ENCODE measurements at regions not wholly inside any gene's neighbourhood (a gene's known extent, or its start where the extent isn't known, plus 50 kb on each side); places are given as distances from the start of the nearest gene placed in this dataset.

DNA sequence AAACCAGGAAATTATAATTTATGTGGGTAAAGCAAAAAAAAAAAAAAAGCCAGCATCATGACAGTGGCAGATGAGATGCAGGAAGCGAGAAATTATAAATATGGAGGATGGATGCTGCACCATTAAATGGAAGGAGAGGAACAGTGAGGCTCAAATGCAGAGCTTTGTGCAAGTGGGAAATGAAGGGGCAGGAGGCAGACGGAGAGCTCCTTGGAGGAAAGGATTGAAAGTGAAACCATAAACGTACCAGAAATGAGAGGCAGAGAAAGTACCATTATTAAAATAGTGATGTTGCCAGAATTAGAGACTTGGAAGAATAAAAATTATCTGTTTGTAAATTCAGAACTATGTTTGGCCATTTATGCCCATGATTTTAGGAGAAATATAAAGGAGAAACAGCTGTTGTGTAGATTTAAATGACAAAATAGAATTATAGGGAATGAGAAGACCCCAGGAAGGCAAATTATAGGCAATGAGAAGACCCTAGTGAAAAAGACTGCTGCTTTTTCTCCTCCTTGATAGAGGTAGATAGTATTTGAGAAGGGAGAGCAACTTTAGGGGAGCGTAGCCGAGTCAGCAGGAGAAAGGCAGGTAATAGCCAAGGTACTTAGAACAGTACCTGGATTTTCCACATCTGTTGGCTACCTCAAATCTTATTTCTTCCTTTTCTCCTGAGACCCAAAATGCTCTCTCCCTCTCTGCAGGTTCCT lies 341.0 kb upstream of the CD180 start:
- Histone ChIP-seq H3K9me2 (no peaks in the 10 kb centered on the region), H3F3A (replicated peaks; ENCODE audit: insufficient read depth) (no peaks in the 10 kb centered on the region), H3K9ac (no peak overlapping the region), H2AFZ (ENCODE audit: low read depth) (no peak overlapping the region), H3K4me1 (ENCODE audit: control insufficient read depth in 1 of 2, insufficient read depth in 2 of 2, low read depth in 1 of 2, low read length in 1 of 2) (no peaks in the 10 kb centered on the region), H3K9me3 (no peaks in the 10 kb centered on the region), H4K20me1 (ENCODE audit: insufficient read depth) (no peaks in the 10 kb centered on the region), H3K79me2 (ENCODE audit: insufficient read depth) (no peaks in the 10 kb centered on the region), H3K27me3 (ENCODE audit: insufficient read depth) (no peaks in the 10 kb centered on the region), H3K27ac (ENCODE audit: low read depth in 2 of 2, low read length in 1 of 2) (no peak overlapping the region), H3K4me2 (no peak overlapping the region; the same call in 1 of the 2 replicates), H3K36me3 (replicated peaks in 1 of 2; ENCODE audit: control insufficient read depth in 1 of 2, insufficient read depth in 2 of 2, low read length in 1 of 2) (no peaks in the 10 kb centered on the region), H3K4me3 (ENCODE audit: low read depth in 2 of 2, low read length in 1 of 2) (peak overlapping the region in 1 of 2 experiments; percentile 27; a peak in 2 of 4 replicates)
- no peak for DNase-seq
- CTCF ChIA-PET = no interaction called here
- 63% methylated on average over 5 of the region's 5 CpGs for whole genome bisulfite sequencing (ENCODE audit: low lambda C conversion rate)
- no peak for TF ChIP-seq RXRA (IDR thresholded peaks at IDR 0.05; ENCODE audit: borderline replicate concordance, low read depth)
- TF ChIP-seq SMC3 (IDR thresholded peaks at IDR 0.05; ENCODE audit: low read depth, low read length) = no peak
- POLR2A ChIA-PET = no interaction called here

- Histone ChIP-seq H3K9me2 (no peaks in the 10 kb centered on the region), H2AFZ (ENCODE audit: low read depth) (no peak overlapping the region), H3F3A (replicated peaks; ENCODE audit: insufficient read depth) (no peaks in the 10 kb centered on the region), H3K4me2 (no peak overlapping the region; the same call in 1 of the 2 replicates), H3K4me3 (ENCODE audit: low read depth in 2 of 2, low read length in 1 of 2) (no peak overlapping the region), H3K36me3 (replicated peaks in 1 of 2; ENCODE audit: control insufficient read depth in 1 of 2, insufficient read depth in 2 of 2, low read length in 1 of 2) (no peaks in the 10 kb centered on the region), H3K4me1 (ENCODE audit: control insufficient read depth in 1 of 2, insufficient read depth in 2 of 2, low read depth in 1 of 2, low read length in 1 of 2) (no peaks in the 10 kb centered on the region), H3K9ac (no peak overlapping the region), H3K27me3 (ENCODE audit: insufficient read depth) (no peaks in the 10 kb centered on the region), H3K27ac (ENCODE audit: low read depth in 2 of 2, low read length in 1 of 2) (no peak overlapping the region), H4K20me1 (ENCODE audit: insufficient read depth) (no peaks in the 10 kb centered on the region), H3K79me2 (ENCODE audit: insufficient read depth) (no peaks in the 10 kb centered on the region), H3K9me3 (no peaks in the 10 kb centered on the region)
- TF ChIP-seq FOXM1 (IDR thresholded peaks at IDR 0.05; ENCODE audit: low read depth) (no peak), SIN3A (IDR thresholded peaks at IDR 0.05; ENCODE audit: borderline replicate concordance, low read depth, low read length) (no peak), RFX5 (IDR thresholded peaks at IDR 0.05; ENCODE audit: low read length) (no peak), RAD21 (IDR thresholded peaks at IDR 0.05; ENCODE audit: low read length) (no peak), NFIC (IDR thresholded peaks at IDR 0.05; ENCODE audit: borderline replicate concordance) (no peak), CTCF (IDR thresholded peaks at IDR 0.05) (no peak), PBX3 (IDR thresholded peaks at IDR 0.05) (no peak), YY1 (IDR thresholded peaks at IDR 0.05; ENCODE audit: low read depth) (no peak), SMC3 (IDR thresholded peaks at IDR 0.05; ENCODE audit: low read depth, low read length) (no peak)
- TF ChIP-seq, protein P1, sequence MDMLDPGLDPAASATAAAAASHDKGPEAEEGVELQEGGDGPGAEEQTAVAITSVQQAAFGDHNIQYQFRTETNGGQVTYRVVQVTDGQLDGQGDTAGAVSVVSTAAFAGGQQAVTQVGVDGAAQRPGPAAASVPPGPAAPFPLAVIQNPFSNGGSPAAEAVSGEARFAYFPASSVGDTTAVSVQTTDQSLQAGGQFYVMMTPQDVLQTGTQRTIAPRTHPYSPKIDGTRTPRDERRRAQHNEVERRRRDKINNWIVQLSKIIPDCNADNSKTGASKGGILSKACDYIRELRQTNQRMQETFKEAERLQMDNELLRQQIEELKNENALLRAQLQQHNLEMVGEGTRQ (IDR thresholded peaks at IDR 0.05; ENCODE audit: borderline replicate concordance, low read depth, low read length) = no peak
- TF ChIP-seq, protein P2, sequence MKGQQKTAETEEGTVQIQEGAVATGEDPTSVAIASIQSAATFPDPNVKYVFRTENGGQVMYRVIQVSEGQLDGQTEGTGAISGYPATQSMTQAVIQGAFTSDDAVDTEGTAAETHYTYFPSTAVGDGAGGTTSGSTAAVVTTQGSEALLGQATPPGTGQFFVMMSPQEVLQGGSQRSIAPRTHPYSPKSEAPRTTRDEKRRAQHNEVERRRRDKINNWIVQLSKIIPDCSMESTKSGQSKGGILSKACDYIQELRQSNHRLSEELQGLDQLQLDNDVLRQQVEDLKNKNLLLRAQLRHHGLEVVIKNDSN (IDR thresholded peaks at IDR 0.05; ENCODE audit: borderline replicate concordance, low read depth) = no peak
- DNase-seq = no peak
- WGBS (ENCODE audit: low lambda C conversion rate) = 37% methylated on average over 3 of the region's 3 CpGs
- ChIA-PET CTCF (no interaction called here), POLR2A (no interaction called here)
Observed at GRCh38 chr5:67536866-67537265, 340.3 kb upstream of the CD180 start.
